Fibroblast of peridontal ligament (primary cell): ENCODE measurements at regions not wholly inside any gene's neighbourhood (a gene's known extent, or its start where the extent isn't known, plus 50 kb on each side); places are given as distances from the start of the nearest gene placed in this dataset.
A peak's percentile ranks its signal among the peaks of the same experiment; 100 is the strongest.

Experiments used
- DNase-seq: peaks from one replicate; pipeline ENCODE4 v3.0.0-alpha.2; 2010; ENCODE audit errors: extremely low read depth

DNA sequence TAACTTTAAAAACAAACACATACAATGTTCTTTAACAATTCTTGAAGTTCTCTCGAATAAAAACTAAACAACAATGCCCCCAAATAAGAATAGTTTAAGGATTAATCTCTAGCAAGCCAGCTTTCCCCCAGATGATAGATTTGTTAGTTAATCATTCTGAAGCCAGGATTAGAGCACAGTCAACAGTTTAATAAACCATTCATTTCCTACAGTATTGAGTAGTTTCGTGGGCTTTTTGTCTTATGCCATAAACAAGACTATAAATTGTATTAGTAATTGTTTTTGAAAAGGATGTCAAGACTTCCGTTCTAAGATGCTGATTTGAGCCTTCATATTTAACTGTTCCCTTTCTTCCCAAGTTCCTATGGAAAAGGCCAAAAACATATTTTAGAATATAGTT is 136.6 kb downstream of the PIK3R1 start:
- no peak for DNase-seq

DNA sequence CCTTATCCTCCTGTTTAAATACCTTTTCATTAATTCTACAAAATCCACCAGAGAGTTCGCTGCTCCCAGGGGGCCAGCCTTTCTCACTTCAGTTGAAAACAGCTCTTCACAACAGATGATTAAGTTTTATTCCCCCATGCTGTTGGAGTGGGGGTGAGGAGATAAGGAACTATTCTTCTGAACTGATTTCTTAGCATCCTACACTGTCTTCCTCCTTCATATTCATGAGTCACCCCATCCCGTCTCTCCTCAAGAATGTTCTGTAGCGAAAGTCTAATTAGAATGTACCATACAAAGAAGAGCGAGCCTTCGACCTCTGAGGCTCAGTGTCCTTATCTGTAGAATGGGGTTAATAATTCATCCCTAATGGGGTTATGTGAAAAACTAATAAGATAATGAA is 138.0 kb downstream of the PIK3R1 start:
- DNase-seq: no peak

DNA sequence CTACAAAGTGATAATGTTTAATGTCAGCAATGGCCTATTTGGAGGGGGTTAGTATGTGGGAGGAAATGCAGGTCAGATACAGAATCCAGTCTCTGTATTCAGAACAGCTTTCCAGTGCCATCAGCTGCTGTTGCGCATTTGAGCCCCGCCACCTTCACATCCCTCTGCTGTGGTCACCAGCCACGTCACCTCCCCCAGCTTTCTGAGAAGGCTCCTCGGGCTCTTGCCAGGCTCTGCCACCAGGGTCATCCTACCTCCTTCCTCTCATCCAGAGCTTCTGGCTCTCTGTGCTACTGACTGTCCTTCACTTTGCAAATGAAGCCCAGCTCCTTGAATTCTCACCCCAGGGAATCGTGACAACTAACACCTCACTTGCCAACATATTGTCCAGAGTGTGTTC is 138.8 kb downstream of the PIK3R1 start:
- DNase-seq: no peak

DNA sequence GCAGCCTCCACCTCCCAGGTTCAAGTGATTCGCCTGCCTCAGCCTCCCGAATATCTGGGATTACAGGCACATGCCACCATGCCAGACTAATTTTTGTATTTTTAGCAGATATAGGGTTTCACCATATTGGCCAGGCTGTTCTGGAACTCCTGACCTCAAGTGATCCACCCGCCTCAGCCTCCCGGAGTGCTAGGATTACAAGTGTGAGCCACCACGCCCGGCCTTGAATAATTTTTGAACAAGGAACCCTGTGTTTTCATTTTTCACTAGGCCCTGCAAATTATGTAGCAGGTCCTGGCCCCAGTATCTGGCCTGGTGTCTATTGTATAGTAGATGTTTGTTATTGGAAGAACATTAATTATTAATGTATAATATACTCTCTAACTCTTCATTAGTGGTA is 140.7 kb downstream of the PIK3R1 start:
- no peak for DNase-seq

DNA sequence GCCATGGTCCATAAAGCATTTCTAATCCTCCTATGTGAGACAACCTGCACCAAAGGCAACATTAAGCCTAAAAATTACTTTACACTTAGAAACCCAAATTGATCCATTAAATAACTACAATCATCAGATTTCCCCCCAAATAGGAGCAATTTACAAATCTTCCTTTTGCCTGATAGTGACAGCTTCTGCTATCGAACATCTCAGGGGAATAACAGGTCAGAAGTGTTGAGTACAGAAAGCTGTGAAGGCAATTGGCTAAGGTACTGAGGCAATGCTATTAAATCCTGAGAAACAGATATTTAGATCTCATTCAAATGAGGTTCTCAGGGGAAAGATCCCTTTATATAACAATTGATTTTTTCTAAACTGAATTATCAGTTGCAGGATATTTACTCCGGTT is 141.1 kb downstream of the PIK3R1 start:
- no peak for DNase-seq

DNA sequence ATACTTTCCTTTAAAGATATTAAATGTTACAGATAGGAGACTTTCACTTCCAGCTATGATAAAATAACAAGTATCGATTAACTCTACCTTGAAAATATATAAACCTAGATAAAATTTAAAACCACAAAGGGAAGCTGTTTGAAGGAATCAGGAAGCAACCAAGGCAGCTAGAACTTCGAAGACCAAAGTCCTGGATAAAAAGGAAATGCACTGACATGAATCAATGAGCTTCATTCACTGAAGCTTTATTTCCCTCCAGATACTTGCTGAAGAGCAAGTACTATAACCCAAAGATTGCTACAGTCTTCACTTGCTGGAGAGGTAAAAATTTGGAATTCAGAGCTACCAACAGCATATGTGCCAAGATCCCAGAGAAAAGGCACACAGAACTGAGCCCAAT is 144.1 kb downstream of the PIK3R1 start:
- no peak for DNase-seq

DNA sequence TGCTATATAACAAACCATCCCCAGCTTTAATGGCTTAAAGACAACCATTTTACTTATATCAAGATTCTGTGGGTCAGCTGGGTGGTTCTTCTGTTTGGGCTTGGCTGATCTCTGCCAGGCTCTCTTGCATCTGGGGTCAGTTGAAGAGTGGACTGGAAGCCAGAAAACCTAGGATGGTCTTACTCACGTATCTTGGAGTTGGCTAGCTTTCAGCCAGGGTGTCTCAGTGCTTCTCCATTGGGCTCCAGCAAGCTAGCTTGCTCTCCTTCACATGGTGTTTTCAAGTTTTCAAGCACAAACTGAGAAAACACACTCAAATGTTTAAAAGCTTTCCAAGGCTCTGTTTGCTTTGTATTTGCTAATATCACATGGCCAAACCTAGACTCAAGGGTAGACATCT is 146.8 kb downstream of the PIK3R1 start:
- no peak for DNase-seq

DNA sequence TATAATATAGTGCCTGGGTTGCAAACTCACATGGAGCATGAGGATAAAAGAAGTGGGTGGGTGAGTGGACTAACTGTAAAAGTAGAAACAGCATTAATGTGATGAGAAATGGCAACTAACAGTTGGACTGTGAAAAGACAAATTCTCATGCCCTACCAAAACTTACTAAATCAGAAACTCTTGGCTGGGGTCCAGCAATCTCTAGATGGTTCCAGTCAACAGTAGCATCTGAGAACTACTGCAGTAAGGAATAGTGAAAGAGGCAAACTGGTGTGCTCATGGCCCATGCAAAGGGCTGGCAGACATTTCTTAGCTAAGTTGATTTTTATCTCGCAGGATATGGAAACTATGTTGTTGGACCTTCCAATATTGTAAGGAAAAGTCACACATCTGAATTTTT is 150.3 kb downstream of the PIK3R1 start:
- DNase-seq: no peak

DNA sequence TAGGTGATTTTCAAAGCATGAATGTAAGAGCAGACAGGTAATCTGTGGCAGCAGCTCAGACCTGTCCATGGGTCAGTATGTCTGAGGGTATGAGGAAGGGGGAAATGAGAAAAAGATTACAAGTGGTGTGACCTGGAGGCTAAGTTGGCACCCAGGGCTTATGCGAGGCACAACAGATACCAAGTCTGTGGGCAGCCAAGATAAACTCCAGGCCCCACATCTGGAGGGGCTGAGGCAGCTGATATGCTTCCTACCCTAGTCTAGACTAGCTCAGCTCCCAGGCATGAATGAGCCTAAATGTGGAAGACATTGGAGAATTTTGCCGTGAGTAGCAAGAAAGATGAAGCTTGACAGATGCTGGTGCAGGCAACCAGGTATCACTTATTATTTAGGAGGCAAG is 151.7 kb downstream of the PIK3R1 start:
- DNase-seq: no peak

DNA sequence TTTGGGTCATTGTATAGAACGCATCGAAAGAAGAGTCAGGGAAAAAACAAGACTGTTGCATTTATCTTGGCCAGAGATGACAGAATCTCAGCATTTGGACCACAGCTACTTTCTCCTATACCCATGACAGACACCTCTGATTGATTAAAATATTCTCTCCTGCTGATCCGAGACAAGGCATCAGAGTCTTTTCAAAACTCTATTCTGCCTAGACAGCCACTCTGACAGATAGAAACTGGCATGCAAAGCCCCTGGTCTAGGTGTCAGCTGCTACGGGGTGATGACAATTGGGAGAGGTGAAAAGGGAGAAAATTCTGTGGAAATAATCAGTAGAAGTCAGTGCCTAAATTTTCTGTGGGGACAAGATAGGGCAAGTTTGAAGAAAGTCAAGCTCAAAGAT is 152.2 kb downstream of the PIK3R1 start:
- DNase-seq: no peak

DNA sequence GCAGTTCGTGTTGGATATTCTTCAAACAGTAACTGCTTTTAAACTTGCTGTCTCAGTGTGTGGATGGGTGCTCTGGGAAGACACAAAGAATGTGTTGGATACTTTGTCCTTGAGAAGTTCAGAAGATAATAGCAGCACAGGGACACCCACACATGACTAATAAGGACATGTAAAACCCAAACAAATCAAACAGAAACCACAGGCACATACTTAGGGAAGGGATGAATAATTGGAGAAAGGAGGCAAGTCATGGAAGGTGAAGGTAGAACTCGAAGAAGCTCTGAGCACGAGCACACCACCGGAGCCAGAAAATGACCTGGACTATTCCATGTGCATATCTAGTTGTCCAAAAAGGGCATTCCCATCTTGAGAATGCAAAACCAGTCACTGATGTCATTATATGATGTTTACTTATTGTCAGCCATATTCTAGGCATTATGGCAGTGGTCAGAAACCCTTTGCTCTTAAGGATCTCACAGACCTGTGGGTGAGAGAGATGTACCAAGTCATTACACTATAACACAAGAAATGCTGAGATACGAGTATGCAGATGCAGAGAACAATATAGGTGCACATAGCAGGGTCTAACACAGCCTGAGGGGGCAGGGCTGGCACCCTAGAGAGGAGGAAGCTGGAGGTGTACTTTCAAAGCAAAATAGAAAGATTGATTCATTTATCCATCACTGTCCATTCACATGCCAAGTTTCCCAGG is 152.9 kb downstream of the PIK3R1 start:
- DNase-seq: no peak

DNA sequence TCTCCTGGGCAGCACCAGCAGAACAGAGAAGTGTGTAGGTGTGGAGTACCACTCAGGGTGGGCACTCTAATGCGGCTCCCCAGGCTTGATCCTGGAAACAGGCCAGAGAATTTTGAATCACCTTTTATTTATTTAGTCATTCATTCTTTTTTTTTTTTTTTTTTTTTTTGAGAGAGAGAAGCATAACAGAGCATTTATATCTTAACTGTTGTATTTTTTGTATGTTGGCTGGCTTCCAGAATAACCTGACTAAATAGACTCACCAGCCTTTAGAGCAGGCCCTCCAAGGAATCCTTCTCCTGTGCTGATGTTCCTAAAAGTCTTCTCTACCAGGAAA is 153.4 kb downstream of the PIK3R1 start:
- DNase-seq: no peak

DNA sequence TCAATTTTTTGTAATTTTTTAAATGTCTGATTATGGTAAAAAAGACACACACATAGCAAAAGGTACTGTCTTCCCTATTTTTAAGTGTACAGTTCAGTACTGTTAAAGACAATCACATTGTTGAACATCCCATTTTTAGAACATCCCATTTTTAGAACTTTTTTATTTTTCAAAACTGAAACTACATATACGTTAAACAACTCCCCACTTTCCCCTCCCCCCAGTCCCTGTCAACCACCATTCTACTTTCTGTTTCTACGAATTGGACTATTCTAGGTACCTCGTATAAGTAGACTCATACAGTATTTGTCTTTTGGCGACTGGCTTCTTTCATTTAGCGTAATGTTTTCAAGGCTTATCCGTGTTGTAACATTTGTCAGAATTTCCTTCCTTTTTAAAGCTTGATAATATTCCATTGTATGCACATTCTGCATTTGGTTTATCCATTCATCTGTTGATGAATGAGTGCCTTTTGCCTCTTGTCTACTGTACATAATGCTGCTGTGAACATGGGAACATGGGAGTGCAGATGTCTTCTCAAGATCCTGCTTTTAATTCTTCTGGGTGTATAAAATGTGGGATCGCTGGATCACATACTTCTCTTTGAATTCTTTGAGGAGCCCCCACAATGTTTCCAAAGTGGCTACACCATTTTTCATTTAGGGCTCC is 154.0 kb downstream of the PIK3R1 start:
- DNase-seq: no peak

DNA sequence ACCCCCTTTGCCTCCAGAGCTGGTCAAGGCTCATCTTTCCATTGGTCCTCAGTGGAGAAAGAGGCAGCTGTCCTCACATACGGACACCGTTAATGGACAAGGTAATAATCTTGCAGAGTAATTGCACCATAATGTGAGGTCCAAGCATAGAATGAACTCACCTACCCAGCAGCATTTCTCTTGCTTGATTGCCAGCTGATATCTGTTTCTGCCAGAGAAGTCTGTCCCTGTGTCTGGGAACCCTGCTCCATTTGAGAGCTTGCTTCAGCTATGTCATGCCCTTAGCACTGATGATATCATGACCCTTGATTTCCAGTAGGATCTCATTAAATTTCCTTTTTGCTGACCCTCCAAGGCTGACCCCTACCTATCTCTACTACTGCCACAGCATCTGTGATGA is 154.6 kb downstream of the PIK3R1 start:
- DNase-seq: no peak

DNA sequence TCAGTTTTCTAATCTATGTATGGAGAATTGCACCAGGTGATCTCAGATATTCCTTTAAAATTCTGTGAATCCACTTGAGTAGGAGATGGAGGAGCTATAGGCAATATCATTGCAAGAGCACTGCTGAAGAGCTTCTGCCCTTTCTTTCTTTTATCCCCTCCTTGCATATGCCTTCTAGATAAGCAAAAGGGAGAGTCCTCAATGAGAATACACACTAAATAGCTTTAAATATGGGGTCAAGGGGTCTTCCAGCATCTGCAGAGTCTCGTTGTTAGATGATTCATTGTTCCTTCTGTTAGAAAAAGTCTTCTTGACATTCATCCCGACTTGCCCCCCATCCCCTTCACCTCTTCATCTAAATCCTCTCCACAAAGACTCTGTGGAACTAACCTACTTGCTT is 156.1 kb downstream of the PIK3R1 start:
- no peak for DNase-seq

DNA sequence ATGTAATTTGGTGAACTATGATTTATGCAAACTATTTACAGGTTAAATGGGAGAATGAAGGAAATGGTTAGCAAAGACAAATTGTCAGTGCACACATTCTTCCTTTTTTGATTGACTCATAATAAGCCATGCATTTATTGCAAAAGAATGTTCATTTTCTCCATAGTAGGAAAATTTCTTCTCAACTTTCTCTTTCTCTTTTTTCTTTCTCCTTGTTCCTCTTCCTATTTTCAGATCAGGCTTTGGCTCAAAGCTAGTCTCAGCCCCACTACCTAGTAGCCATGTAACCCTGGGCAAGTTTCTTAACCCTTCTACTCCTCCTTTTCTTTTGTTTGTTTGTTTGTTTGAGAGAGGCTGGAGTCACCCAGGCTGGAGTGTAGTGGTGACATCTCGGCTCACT is 156.6 kb downstream of the PIK3R1 start:
- DNase-seq: no peak

DNA sequence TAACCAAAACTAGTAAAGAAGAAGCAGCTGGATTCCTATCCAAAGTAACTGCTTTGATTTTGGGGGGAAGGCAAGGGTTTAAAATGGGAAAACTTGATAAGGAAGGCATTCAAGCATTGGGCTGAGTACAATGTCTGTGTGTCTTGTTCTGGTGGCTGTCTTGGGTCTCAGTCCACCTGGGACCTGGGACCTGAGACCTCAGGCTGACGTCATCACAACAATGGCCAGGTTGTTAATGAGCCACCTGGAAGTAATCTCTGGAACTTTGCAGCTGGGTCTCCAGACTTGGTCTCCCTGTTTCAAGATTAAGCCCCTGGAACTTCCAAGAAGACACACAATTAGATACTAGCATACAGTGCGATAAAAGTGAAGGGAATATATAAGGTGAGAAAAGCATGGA is 157.5 kb downstream of the PIK3R1 start:
- no peak for DNase-seq

DNA sequence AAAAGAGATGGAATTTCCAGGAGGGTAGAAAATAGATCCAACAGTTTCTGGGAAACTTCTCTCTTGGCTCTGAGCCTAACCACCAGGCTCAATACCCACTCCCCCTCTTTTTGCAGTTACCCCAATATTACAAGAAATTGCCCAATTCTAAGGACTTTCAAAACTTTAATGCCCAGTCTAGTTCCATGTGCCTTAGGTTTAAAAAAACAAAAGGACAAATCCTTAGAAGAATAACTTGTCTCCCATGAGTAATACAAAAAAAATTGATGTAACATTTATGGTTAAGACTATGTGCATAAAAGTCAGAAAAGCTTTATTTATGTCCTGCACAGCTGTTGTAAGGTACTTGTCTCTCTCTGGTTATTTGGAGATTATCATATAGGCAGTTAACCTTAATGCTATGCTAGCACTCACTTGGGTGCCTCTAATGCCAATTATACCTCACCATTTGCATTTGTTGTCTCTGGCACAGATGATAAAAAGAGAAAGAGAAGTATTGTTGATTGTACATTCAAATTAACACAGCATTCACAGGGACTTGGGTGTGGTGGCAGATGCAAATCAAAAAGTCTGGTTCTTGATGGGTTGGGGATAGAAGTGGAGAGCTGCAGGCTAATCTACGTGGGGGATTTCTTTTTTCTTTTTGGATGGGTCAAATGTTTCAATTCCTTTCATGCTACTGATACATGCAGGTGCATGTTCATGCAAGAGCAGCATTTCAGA is 159.4 kb downstream of the PIK3R1 start:
- no peak for DNase-seq

DNA sequence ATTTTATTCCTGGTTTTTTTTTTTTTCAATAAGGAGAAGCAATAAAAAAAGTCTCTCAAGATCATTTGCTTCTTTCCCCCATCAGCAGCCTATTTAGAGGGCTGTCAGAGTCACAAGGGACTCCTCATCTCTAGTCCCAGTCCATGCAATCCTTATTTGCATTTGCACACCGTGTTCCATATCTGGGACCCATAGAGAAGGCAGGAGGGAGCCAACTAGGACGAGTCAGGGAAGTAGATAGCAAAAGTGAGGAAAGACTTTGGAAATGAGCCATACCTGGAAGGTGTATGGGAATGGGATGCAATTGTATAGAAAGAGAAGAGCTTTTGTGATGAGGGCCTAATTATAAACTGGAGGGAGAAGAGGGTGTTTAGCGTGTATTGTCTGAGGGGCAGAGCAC is 160.0 kb downstream of the PIK3R1 start:
- DNase-seq: no peak

DNA sequence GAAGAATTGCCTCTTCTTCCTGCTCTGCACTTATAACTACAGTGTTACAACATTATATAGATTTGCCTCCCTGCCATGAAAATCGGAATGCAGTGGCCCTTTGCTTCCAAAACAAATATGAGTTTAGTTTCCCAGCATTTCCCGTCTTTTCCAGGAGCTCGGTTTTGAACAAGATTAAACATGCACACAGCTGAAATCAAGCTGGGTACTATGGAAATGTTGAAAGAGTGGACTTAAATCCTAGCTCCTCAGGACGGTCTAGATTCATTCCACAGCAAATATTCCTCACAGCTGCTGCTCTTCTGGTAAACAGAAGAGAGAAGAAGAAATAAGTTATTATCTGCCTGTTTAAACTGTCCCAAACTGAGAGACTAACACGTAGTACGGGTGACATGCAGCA is 161.4 kb downstream of the PIK3R1 start:
- DNase-seq: peak; percentile 7

DNA sequence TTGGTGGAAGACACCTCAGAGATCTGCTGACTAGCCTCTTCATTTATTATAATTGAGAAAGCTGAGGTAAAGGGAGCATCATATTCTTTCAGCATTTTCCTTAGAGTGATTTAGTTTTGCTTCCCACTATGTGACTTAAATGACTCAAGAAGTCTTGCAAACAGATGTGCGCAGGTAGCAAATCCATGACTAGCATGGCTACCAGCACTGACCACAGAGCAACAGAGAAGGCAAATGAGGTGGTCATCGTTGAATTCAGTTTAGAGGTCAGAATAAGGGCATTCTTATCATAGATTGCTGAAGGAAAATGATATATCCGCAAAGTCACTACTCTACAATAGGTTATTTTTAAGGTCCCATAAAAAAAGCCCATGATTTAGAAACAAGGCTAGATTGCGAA is 162.2 kb downstream of the PIK3R1 start:
- DNase-seq: no peak

DNA sequence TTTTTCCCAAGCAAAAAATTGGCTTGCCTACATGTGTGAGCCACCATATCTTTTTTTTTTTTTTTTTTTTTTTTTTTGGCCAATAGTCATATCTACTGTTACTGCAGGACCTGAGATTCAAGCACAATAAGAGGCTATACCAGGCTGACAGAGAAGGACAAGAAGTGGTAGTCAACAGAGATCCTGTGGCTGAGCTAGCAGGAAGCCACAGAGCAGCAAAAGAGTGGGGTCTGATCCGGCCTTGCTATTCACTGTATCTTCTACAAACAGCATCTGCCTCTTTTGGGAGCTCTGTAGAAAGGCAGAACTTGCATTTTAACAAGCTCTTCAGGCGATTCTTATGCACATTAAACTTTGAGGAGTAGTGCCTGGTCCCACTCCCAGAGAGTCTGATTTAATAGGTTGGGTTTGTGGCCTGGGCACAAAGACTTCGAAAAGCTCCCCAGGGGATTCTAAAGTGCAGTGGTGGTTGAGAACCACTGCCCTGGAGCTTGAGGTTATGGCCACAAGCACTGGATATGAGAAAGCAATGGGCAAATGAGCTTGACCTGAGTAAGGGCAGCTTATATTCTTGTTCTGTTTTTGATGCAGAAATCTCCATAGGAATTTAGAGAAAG is 162.8 kb downstream of the PIK3R1 start:
- DNase-seq: no peak
